ENCODE measurements at regions not wholly inside any gene's neighbourhood (a gene's known extent, or its start where the extent isn't known, plus 50 kb on each side); places are given as distances from the start of the nearest gene placed in this dataset.

DNA sequence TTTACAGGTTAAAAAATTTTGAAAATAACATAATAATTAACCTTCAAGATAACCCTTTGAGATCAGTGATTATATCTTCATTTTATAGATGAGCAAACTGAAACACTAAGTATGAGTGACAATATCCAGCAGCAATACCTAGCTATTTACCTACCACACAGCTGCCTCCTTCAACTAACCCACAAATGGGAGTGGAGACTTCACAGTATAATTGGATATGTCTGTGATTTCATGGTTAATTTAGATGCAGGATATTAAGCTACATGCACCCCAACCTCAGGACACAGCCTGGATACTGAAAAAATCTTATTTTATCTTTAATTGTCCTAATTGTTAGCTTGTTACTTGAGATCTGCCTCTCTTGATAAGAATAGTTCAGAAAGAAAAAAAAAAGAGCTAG is 297.2 kb upstream of the ANO5 start:
- H3K9me3 ChIP-seq: no peaks in the 10 kb centered on the region
- no peaks in the 10 kb centered on the region for H3K36me3 ChIP-seq
- H3K4me1 ChIP-seq: no peaks in the 10 kb centered on the region
- no peak overlapping the region for H3K27ac ChIP-seq
- ATAC-seq (no peak), DNase-seq (no peak)
- no peak overlapping the region for H3K4me3 ChIP-seq
- no peak for TF ChIP-seq CTCF (IDR thresholded peaks at IDR 0.05)
- no peak for TF ChIP-seq POLR2A (IDR thresholded peaks at IDR 0.05)
- intact Hi-C loops (cut with DNase I): no loop called here
- no peaks in the 10 kb centered on the region for H3K27me3 ChIP-seq

DNA sequence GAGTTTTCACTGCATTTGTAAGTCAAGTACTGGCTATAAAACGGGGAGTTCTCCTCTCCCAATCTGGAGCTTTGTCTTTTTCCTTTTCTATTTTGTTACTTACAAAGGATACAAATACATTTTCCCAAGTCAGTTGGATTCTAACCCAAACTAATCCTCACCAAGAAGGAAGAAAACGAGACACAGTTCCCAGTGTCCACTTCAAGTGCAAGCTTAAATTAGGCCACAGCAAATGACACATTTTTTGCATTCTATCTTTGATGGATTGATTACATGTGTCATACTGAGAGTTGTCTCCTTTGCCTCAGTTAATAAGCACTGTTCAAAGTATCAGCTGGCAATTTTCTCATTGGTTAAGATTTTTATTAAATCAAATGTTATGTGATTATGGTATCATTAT is 296.7 kb upstream of the ANO5 start:
- Histone ChIP-seq H3K36me3 (no peaks in the 10 kb centered on the region), H3K9me3 (no peaks in the 10 kb centered on the region), H3K4me1 (no peaks in the 10 kb centered on the region), H3K27ac (no peak overlapping the region), H3K27me3 (no peaks in the 10 kb centered on the region), H3K4me3 (no peak overlapping the region)
- ATAC-seq (no peak), DNase-seq (no peak)
- intact Hi-C loops (cut with DNase I): no loop called here
- TF ChIP-seq POLR2A (IDR thresholded peaks at IDR 0.05): no peak
- no peak for TF ChIP-seq CTCF (IDR thresholded peaks at IDR 0.05)
- 53 to 67% (median 61%) methylated on average over 2 of the region's 2 CpGs for WGBS, 4 donors

GRCh38 chr11:21896746-21897602 is 295.9 kb upstream of the ANO5 start:
- TF ChIP-seq POLR2A (IDR thresholded peaks at IDR 0.05) (no peak), CTCF (IDR thresholded peaks at IDR 0.05) (no peak)
- no peak overlapping the region for H3K27ac ChIP-seq
- DNase-seq: no peak
- no peak overlapping the region for H3K4me3 ChIP-seq
- H3K27me3 ChIP-seq: no peaks in the 10 kb centered on the region
- no peaks in the 10 kb centered on the region for H3K4me1 ChIP-seq
- intact Hi-C loops (cut with DNase I): no loop called here
- no peaks in the 10 kb centered on the region for H3K9me3 ChIP-seq
- H3K36me3 ChIP-seq: no peaks in the 10 kb centered on the region
- WGBS, 4 donors: 66 to 74% (median 73%) methylated on average over 3 of the region's 3 CpGs
- ATAC-seq: no peak

DNA sequence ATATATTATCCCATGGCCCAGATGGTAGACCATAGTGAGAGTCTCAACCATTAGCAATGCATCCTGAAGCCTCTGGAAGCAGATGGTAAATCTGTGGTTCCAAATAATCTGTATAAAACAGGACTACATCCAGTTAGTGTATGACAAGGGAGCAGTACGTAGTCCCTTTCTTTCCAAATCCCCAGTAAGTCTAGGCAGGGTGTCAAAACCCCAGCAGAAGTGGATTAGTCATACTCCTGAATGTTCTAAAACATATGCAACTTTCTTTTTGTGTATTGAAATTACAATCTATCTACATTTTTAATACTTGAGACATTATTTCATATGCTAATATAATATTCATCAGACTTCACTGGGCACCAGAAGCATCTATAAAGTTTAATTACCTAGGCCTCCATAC is 295.1 kb upstream of the ANO5 start:
- WGBS, 4 donors: 65 to 86% (median 76%) methylated on average over 1 of the region's 1 CpG
- H3K4me1 ChIP-seq: no peaks in the 10 kb centered on the region
- TF ChIP-seq POLR2A (IDR thresholded peaks at IDR 0.05) (no peak), CTCF (IDR thresholded peaks at IDR 0.05) (no peak)
- intact Hi-C loops (cut with DNase I): no loop called here
- no peaks in the 10 kb centered on the region for H3K36me3 ChIP-seq
- H3K4me3 ChIP-seq: no peak overlapping the region
- ATAC-seq (no peak), DNase-seq (no peak)
- H3K9me3 ChIP-seq: no peaks in the 10 kb centered on the region
- H3K27me3 ChIP-seq: no peaks in the 10 kb centered on the region
- no peak overlapping the region for H3K27ac ChIP-seq

All from heart left ventricle (tissue), 16 donors.